ENCODE measurements at regions not wholly inside any gene's neighbourhood (a gene's known extent, or its start where the extent isn't known, plus 50 kb on each side); places are given as distances from the start of the nearest gene placed in this dataset.

GRCh38 chr2:15830937-15831549 lies 109.3 kb upstream of the MYCN start:
- no peak overlapping the region for H3K4me3 ChIP-seq (ENCODE audit: control insufficient read depth, low read depth, low read length)
- DNase-seq (ENCODE audit: low read depth) = no peak
- no peak for TF ChIP-seq CTCF (IDR thresholded peaks at IDR 0.05; ENCODE audit: control insufficient read depth, insufficient read depth, low read depth, low read length, missing control alignments)

GRCh38 chr2:15832030-15832709 lies 108.2 kb upstream of the MYCN start:
- DNase-seq (ENCODE audit: low read depth) = no peak
- no peak for TF ChIP-seq CTCF (IDR thresholded peaks at IDR 0.05; ENCODE audit: control insufficient read depth, insufficient read depth, low read depth, low read length, missing control alignments)
- no peak overlapping the region for H3K4me3 ChIP-seq (ENCODE audit: control insufficient read depth, low read depth, low read length)

- no peak overlapping the region for H3K4me3 ChIP-seq (ENCODE audit: control insufficient read depth, low read depth, low read length)
- no peak for TF ChIP-seq CTCF (IDR thresholded peaks at IDR 0.05; ENCODE audit: control insufficient read depth, insufficient read depth, low read depth, low read length, missing control alignments)
- DNase-seq (ENCODE audit: low read depth) = no peak
Observed at GRCh38 chr2:15832849-15833680, 107.3 kb upstream of the MYCN start.

GRCh38 chr2:15833731-15834130 lies 106.6 kb upstream of the MYCN start:
- TF ChIP-seq CTCF (IDR thresholded peaks at IDR 0.05; ENCODE audit: control insufficient read depth, insufficient read depth, low read depth, low read length, missing control alignments) = no peak
- DNase-seq (ENCODE audit: low read depth) = no peak

GRCh38 chr2:15834381-15835031 lies 105.8 kb upstream of the MYCN start:
- H3K4me3 ChIP-seq (ENCODE audit: control insufficient read depth, low read depth, low read length) = no peak overlapping the region
- DNase-seq (ENCODE audit: low read depth) = no peak
- no peak for TF ChIP-seq CTCF (IDR thresholded peaks at IDR 0.05; ENCODE audit: control insufficient read depth, insufficient read depth, low read depth, low read length, missing control alignments)

More at GRCh38 chr2:15833731-15834130, 106.6 kb upstream of the MYCN start:
- H3K4me3 ChIP-seq (ENCODE audit: control insufficient read depth, low read depth, low read length) = no peak overlapping the region

- no peak overlapping the region for H3K4me3 ChIP-seq (ENCODE audit: control insufficient read depth, low read depth, low read length)
- TF ChIP-seq CTCF (IDR thresholded peaks at IDR 0.05; ENCODE audit: control insufficient read depth, insufficient read depth, low read depth, low read length, missing control alignments) = no peak
- no peak for DNase-seq (ENCODE audit: low read depth)
Observed at GRCh38 chr2:15835991-15836688, 104.2 kb upstream of the MYCN start.

Measured in AG09309 (cell line).